Tibial nerve (tissue), 4 donors: ENCODE measurements at regions not wholly inside any gene's neighbourhood (a gene's known extent, or its start where the extent isn't known, plus 50 kb on each side); places are given as distances from the start of the nearest gene placed in this dataset.

Experiments
- CTCF ChIP-seq, 5 experiments: fragments of 200-600 bp in 3 of 5; fragments of 450-650 bp in 2 of 5; sonication (generic) in 3 of 5; IDR thresholded peaks; one replicate each; pipeline ENCODE4 v1.5.1; 2016 to 2019; ENCODE audit warnings: antibody characterized with exemption in 5 of 5, mild to moderate bottlenecking in 3 of 5, moderate library complexity in 2 of 5
- EP300 ChIP-seq, 2 donors: sonication (generic); formaldehyde crosslinking; IDR thresholded peaks; one replicate each; pipeline ENCODE4 v1.6.1; 2017; ENCODE audit warnings: antibody characterized with exemption in 2 of 2, mild to moderate bottlenecking in 1 of 2
- POLR2A ChIP-seq, 2 donors: fragments of 450-650 bp; IDR thresholded peaks; one replicate each; pipeline ENCODE4 v1.6.1; 2017; ENCODE audit warnings: antibody characterized with exemption in 2 of 2, mild to moderate bottlenecking in 2 of 2, moderate library complexity in 2 of 2

- TF ChIP-seq CTCF (IDR thresholded peaks at IDR 0.05): no peak
- no peak for TF ChIP-seq POLR2A (IDR thresholded peaks at IDR 0.05)
- no peak for TF ChIP-seq EP300 (IDR thresholded peaks at IDR 0.05)
Observed at GRCh38 chr13:39938596-39938995, 283.1 kb downstream of the COG6 start.
